H1 (cell line): ENCODE measurements at regions not wholly inside any gene's neighbourhood (a gene's known extent, or its start where the extent isn't known, plus 50 kb on each side); places are given as distances from the start of the nearest gene placed in this dataset.

Source experiments
- CTCF ChIP-seq, 3 experiments: IDR thresholded peaks; 1 replicate in 2 of 3; 2 replicates in 1 of 3; pipeline versions ENCODE4 v1.5.1 to v1.6.1; 2011; ENCODE audit warnings: low read length in 3 of 3, mild to moderate bottlenecking in 3 of 3, inconsistent platforms in 2 of 3, low read depth in 1 of 3, moderate library complexity in 1 of 3; ENCODE audit not compliant: insufficient read depth in 1 of 3; ENCODE audit errors: control extremely low read depth in 1 of 3
- FOSL1 ChIP-seq: IDR thresholded peaks from 2 replicates; pipeline ENCODE4 v1.6.1; 2011; ENCODE audit warnings: mild to moderate bottlenecking, low read depth, low read length, moderate library complexity; ENCODE audit not compliant: insufficient read depth
- GABPA ChIP-seq: IDR thresholded peaks from 2 replicates; pipeline ENCODE4 v1.6.1; 2011; ENCODE audit warnings: mild to moderate bottlenecking, low read length, moderate library complexity, borderline replicate concordance; ENCODE audit not compliant: insufficient read depth
- RAD21 ChIP-seq, 2 experiments: IDR thresholded peaks in 1 of 2; conservative IDR thresholded peaks in 1 of 2; 2 replicates each; pipeline ENCODE4 v1.6.1; 2011; ENCODE audit warnings: low read depth in 2 of 2, low read length in 2 of 2, improper control_type of control experiment in 1 of 2, inconsistent platforms in 1 of 2, mild to moderate bottlenecking in 1 of 2, moderate library complexity in 1 of 2

GRCh38 chr4:130092187-130093015, 996.4 kb downstream of the C4orf33 start:
- TF ChIP-seq CTCF (IDR thresholded peaks at IDR 0.05; ENCODE audit: control extremely low read depth in 1 of 3, insufficient read depth in 1 of 3, low read depth in 1 of 3, low read length in 3 of 3) (no peak), FOSL1 (no peak), GABPA (no peak), RAD21 (IDR thresholded peaks at IDR 0.05 in 1 of 2, conservative IDR thresholded peaks at IDR 0.05 in 1 of 2; ENCODE audit: low read depth in 2 of 2, low read length in 2 of 2) (no peak)
